Stimulated activated CD8-positive, alpha-beta memory T cell treated with anti-CD3 and anti-CD28 coated beads, Interleukin-12 subunit alpha, Interleukin-12 subunit beta, amount 100 ng/mL, for 1 hour (primary cell): ENCODE measurements at regions not wholly inside any gene's neighbourhood (a gene's known extent, or its start where the extent isn't known, plus 50 kb on each side); places are given as distances from the start of the nearest gene placed in this dataset.

Experiments
- DNase-seq: peaks from one replicate; pipeline ENCODE4 v3.0.0-alpha.2; 2020; ENCODE audit warnings: low read depth

GRCh38 chr12:19829100-19829853 lies 390.0 kb downstream of the AEBP2 start:
- no peak for DNase-seq

- no peak for DNase-seq
These were observed 391.2 kb downstream of the AEBP2 start for GRCh38 chr12:19830446-19830845.

- no peak for DNase-seq
These were observed 394.6 kb downstream of the AEBP2 start for GRCh38 chr12:19833775-19834501.

DNA sequence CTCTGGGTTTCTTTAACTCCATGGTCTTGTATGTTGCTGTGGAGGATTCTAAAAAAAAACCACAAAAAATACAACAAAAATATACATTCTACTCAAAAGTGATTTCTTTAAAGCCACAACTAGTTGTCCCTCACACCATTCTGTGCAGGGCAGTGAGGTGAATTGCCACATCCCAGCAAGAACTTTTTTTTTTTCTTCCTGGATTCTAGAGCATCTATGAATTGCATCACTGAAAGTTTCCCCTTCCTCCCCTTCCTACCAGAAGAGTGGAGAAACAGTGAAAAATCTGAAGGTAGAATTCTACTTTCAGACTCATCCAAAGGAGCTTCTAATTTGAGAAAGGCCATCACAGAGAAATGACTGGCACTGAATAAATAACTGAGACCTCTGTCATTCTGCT lies 395.3 kb downstream of the AEBP2 start:
- no peak for DNase-seq

DNA sequence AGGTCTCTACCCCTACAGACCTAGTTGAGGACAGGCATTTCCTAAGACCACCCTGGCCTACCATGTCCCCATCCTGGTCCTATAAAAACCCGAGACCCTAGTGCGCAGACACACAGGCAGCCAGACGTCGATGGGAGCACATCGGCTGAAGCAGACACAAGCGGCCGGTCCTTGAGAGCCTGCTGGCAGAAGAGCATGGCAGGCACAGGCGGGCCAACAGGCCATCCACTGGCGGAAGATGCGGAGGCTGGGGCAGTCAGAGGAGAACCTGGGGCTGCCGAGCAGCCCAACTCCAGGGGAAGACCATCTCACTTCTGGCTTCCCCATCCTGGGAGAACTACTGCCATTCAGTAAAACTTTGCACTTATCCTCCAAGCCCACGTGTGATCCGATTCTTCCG lies 396.8 kb downstream of the AEBP2 start:
- DNase-seq = no peak

- DNase-seq = no peak
These were observed 397.2 kb downstream of the AEBP2 start for GRCh38 chr12:19836456-19836855.

DNA sequence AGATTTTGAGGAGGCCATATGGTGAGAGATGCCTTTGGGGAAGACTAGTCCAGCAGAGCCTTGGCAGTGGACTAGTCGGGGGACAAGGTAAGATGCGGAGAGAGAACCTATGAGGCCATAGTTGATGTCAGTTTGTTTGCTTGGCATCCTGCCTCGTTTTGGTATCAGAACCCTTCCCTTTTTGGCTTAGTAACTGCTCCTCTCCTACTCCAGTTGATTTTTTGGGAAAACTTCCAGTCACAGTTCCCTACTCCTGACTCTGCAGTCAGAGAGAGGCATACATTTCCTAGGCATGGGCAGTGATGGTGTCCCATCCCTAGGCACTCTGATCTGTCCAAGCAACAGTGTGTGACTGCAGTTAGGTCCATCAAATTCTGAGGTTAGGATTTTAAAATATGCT lies 398.3 kb downstream of the AEBP2 start:
- DNase-seq = no peak

GRCh38 chr12:19841451-19841850 lies 402.2 kb downstream of the AEBP2 start:
- DNase-seq = no peak

- no peak for DNase-seq
These were observed 402.8 kb downstream of the AEBP2 start for GRCh38 chr12:19842116-19842515.

DNA sequence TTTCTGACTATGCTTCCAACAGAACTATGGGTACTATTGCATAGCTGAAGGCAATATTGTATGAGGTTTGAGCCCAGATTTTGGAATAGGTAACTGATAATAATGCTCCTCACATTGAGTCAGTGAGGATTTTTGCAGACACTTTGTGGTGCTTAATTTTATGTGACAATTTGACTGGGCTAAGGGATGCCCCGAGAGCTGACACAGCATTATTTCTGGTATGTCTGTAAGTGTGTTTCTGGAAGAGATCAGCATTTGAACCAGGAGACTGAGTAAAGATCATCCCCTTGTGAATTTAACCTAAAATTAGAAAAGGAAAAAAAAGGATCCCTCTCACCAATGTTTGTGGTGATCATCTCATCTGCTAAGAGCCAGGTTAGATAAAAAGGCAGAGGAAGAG lies 404.9 kb downstream of the AEBP2 start:
- no peak for DNase-seq

DNA sequence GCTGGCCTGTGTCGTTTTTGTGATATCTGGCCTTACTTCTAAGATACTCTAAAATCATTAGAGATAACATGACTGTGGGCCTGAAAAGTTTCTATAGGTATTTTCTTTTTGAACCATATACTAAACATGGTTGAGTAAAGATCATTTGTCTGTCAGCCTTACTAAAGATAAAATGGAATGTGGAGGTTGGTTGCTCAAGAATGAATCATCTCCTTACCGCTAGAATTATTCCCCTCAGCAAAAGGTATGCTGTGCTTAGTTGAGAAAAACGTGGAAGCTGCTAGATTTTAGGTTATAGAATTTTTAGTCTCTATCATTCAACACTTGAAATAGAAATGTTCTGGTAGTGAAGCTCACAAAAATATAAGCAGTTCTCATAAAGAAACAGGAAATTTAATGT lies 407.3 kb downstream of the AEBP2 start:
- DNase-seq = no peak

DNA sequence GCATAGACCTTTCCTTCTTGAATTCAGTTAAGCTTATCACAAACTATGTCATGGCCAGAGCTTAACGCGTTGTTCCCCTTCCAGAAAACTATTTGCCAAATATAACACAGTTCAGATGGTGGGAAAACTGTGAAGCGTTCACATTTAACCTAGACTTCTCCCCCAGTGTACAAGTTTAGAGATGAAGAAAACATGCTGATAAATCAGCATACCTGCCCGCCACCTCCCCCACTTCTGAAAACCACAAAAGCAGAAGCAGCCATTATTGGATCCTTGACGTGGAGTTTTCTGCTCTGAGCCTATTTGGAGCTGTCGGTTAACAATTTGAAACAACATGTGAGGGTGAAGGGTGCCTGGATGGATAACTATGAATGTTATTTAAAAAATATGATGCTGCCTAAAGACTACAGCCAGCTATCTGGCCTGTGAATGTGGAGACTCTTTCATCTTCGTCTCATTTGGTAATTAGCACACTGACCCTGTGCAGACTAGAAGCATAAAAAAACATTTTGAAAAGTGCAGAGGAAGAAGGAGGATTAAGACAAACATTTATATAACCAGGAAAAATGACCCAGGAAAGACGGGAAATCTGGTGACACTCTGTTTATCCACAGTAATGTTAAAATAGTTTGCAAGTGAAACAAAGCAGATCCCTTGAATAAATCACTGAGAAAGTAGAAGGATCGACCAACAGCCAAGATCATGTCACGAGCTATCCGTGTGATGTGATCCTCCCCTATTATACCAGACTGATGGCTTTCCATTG lies 408.2 kb downstream of the AEBP2 start:
- DNase-seq = no peak

DNA sequence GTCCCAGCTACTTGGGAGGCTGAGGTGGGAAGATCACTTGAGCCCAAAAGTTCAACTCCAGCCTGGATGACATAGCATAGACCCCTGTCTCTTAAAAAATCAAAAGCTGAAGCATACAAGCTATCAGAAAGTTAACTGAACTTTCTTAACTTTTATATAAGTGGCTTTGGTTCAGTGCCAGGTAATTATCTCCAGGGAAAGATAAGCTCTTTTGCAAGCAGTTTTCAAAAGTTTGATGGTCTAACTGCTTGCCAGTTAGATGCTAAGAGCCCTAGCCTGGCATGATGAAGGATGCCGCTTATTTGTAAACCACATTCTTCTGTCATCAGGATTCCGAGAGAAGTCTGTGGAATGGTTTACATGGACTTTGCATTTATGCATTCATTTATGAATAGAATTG lies 409.1 kb downstream of the AEBP2 start:
- DNase-seq = no peak

DNA sequence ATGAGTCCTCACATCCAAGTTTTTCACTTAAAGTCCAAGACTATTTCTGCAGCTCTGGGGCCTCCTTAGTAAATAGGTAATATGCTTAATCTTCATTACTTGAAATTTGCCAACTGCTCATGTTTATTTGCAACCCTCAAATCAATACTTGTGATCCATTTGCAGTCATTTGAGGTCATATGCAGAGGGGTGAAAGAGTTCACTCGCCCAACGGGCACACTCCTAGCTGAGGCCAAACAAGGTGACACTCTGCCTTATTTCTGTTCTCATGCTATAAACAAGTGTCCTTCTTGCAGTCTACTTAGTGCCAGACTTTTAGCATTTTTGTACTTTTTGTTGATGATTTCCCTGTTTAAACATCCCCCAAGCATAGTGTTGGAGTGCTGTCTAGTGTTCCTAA lies 409.9 kb downstream of the AEBP2 start:
- no peak for DNase-seq

DNA sequence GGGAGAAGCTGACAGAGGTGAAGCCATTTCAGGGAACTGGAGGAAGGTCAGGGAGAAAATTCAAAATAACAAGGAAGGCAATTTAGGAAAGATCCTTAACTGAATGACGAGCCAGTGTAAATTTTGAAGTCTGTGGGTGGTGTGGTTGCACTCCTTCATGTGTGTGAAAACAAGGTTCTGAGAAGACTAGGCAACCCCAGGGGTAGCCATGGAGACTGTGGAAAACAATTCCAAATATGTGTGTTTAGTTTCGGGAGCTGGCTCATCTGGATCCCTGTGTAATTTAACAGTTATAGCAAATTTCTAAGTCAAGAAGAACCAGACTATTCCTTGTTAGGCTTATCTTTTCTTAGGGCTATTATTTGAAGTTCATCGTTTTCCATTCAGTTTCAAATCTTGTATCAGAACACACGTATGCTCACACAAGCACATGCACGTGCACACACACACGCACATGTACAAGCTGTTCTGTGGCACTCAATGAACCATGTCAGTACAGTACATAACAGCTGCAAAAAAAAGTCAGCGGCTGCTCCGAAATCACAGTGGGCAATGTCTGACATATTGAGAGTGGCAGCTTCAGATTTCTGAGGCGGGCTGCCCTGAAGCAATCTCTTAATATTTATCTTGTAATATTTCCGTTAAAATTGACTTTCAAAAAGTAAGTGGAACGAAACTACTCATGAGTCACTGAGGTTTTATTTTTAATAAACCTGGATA lies 411.2 kb downstream of the AEBP2 start:
- DNase-seq = no peak

- no peak for DNase-seq
These were observed 413.0 kb downstream of the AEBP2 start for GRCh38 chr12:19852100-19852855.

DNA sequence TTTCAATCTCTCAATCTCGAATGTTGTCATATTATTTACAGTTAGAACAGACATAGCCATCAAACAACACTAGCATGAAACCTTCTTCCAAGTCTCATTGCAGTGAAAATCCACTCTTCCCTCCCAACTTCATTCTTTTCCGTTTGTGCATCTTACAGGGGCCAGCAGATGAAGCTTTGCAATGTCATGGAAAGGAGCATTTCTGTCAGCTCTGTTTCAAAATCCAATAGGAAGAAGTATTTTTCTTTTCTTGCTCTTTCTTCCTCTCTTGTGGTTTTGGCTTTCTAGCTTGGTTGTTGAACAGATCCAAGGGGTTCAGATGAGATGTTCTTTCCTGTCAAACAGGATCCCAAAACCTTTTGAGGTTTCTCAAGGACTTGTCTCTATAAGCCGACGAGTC lies 416.6 kb downstream of the AEBP2 start:
- no peak for DNase-seq

DNA sequence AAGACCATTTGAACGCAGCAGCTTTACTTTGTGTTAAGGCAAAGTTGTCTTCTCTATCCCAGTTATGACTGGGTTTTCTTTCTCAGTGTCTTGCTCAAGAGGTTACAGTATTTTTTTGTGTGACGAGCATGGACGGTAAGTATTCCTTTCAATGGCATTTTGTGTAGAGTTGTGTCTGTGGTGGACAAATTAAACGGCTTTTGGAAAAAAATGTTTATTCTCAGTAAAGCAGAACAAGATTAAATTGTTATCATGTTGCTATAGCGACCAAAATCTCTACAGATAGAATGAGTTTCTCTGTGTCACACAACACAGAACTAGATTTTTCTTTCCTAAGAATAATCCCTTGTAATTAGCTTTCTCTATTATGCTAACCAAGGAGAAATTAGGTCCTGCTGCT lies 417.1 kb downstream of the AEBP2 start:
- no peak for DNase-seq

DNA sequence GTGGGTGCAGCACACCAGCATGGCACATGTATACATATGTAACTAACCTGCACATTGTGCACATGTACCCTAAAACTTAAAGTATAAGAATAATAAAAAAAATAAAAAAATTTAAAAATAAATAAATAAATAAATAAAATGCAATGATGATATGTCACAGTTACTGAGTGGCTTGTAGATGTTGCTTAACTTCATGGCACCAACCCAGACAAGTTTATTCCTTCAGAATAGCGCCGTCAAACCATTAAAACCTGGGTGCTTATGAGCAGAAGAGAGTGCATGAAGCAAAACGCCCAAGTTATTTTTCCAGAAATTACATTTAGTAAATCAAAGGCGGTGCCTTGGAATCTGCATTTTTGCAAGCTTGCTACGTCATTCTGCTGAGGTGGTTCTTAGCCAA lies 417.9 kb downstream of the AEBP2 start:
- no peak for DNase-seq

DNA sequence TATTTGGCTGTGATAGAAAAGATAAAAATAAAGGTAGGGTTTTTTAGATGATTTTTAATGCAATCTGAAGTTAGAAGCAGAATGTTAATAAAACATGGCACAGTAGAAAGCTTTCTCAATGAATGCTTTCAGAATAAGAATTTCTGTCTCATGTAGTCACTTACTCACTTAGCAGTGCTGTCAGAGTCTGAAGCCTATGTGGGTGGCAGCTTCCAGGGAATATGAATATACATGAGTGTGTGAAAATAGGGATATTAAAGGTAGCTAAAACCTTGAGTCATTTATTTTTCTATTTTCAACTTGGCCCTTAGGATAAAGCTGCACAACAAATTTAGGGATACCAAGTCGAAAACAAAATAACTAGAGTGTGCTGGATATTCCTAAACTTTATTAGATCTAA lies 427.9 kb downstream of the AEBP2 start:
- no peak for DNase-seq

DNA sequence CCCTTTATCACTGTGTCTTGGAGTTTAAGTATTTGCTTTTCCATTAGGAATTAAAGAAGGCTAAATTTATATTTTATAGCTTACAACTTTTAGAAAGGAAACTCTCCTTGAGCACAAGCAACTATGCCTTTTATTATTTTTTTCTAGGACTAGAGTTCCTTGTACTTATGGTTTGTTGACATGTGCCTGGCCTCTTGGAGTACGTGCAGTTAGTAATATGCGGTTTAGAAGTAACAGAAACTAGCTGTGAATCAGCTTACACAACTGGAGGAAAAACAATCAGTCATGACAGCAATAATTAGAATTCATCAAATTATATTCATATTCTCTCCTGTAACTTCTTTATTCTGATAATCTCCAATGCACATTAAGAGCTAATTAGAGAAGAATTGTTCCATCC lies 428.7 kb downstream of the AEBP2 start:
- DNase-seq = no peak

DNA sequence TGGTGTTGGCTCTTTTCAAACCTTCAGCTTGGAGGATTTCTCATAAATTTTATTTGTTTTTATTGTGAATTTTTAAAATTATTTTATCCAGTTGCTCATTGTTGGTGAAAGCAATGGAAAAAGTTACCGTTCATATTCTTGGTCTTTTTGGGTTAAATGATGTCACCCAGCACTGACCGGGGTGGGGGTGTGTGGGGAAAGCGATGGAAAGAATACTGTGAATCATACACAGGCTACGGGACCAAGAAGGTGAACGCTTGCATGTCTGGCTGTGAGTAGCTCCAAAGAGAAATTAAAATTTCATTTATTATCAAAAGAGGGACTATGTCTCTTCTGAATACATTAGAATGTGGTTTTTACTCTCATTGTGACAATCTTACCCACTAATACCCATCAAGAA lies 430.1 kb downstream of the AEBP2 start:
- no peak for DNase-seq
